ENCODE measurements at regions not wholly inside any gene's neighbourhood (a gene's known extent, or its start where the extent isn't known, plus 50 kb on each side); places are given as distances from the start of the nearest gene placed in this dataset.

- TF ChIP-seq GATA2 (IDR thresholded peaks at IDR 0.05; ENCODE audit: low read depth, low read length): no peak
- TF ChIP-seq GATA3 (IDR thresholded peaks at IDR 0.05; ENCODE audit: low read depth, low read length): no peak
These were observed 458.4 kb upstream of the CFAP20DC start for GRCh38 chr3:59508273-59508672.

All from SH-SY5Y (cell line).